ENCODE measurements at regions not wholly inside any gene's neighbourhood (a gene's known extent, or its start where the extent isn't known, plus 50 kb on each side); places are given as distances from the start of the nearest gene placed in this dataset.

DNA sequence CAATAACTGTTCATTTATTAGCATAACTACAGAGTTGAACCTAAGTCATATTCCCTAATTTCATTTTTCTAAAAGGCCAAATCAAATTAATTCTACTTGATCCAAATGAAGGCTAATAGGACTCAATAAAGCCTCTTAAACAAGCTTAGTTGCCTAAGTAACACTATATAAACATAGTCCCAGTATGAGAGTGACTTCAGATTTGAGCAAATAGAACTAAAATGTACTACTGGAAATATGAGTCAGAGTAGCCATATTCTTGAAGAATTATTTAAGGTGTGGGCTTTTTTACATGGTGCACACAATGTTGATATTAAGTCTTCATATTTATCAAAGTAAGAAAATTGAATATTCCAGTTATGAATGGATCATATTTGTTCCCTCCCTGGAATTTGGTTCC, 872.3 kb downstream of the MAT2B start:
- TF ChIP-seq CTCF (IDR thresholded peaks at IDR 0.05), result no peak
- TF ChIP-seq POLR2A (IDR thresholded peaks at IDR 0.05), result no peak

Data from thyroid gland (tissue), 4 donors.